ENCODE measurements at regions not wholly inside any gene's neighbourhood (a gene's known extent, or its start where the extent isn't known, plus 50 kb on each side); places are given as distances from the start of the nearest gene placed in this dataset.

DNA sequence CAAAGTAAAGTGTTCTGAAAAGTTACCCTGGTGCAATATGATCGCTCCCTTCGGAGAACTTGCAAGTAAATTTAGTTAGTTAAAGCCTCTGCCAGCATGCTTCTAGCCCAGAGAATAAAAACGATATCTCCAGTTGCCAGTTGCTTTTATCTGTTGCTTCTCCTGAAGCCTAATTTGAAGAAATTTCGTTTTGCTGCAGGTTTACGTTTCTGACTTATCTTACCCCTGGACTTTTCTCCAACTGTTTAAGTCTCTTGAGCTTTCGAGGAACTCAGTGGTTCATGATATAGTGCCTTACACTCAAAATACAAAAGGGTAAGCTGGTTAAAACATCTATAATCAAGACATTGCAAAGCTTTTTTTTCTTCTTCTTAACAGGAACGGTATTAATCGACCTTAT is 131.1 kb downstream of the FAM161A start:
- Histone ChIP-seq H2AFZ (ENCODE audit: low read length) (no peak overlapping the region), H3K9me2 (ENCODE audit: insufficient read depth, low read length) (no peaks in the 10 kb centered on the region), H4K20me1 (ENCODE audit: insufficient read depth, low read length) (no peaks in the 10 kb centered on the region), H3K79me2 (ENCODE audit: insufficient read depth, low read depth, low read length) (no peaks in the 10 kb centered on the region), H3K4me1 (ENCODE audit: insufficient read depth, low read length, poor library complexity, severe bottlenecking) (no peaks in the 10 kb centered on the region), H3K9me3 (ENCODE audit: low read length) (peaks cover 6% of the 10 kb centered on the region; the same call in 1 of the 2 replicates), H3K4me2 (ENCODE audit: low read length) (no peak overlapping the region), H3K36me3 (ENCODE audit: insufficient read depth, low read length) (no peaks in the 10 kb centered on the region), H3K4me3 (ENCODE audit: low read depth, low read length, poor library complexity, severe bottlenecking) (no peak overlapping the region), H3K27ac (ENCODE audit: low read depth, low read length, poor library complexity, severe bottlenecking) (no peak overlapping the region)
- intact Hi-C loops (cut with micrococcal nuclease; ENCODE audit: unreplicated experiment) = no loop called here
- TF ChIP-seq, protein P1, sequence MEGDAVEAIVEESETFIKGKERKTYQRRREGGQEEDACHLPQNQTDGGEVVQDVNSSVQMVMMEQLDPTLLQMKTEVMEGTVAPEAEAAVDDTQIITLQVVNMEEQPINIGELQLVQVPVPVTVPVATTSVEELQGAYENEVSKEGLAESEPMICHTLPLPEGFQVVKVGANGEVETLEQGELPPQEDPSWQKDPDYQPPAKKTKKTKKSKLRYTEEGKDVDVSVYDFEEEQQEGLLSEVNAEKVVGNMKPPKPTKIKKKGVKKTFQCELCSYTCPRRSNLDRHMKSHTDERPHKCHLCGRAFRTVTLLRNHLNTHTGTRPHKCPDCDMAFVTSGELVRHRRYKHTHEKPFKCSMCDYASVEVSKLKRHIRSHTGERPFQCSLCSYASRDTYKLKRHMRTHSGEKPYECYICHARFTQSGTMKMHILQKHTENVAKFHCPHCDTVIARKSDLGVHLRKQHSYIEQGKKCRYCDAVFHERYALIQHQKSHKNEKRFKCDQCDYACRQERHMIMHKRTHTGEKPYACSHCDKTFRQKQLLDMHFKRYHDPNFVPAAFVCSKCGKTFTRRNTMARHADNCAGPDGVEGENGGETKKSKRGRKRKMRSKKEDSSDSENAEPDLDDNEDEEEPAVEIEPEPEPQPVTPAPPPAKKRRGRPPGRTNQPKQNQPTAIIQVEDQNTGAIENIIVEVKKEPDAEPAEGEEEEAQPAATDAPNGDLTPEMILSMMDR (conservative IDR thresholded peaks at IDR 0.05; ENCODE audit: low read length) = no peak
- TF ChIP-seq EZH2phosphoT487 (IDR thresholded peaks at IDR 0.05; ENCODE audit: borderline replicate concordance, low read depth, low read length) = no peak
- CTCF ChIA-PET (ENCODE audit: unreplicated experiment) = no interaction called here
- BruUV-seq (replicated peaks) = no TSS peak
- POLR2A ChIA-PET = interaction anchor here (0.5 to 0.8 kb wide), 2 partner anchors 13 to 492 kb away, joined by 3 to 4 read pairs; no protein-coding TSS in a partner anchor
- DNase-seq (ENCODE audit: low spot score) = no peak

DNA sequence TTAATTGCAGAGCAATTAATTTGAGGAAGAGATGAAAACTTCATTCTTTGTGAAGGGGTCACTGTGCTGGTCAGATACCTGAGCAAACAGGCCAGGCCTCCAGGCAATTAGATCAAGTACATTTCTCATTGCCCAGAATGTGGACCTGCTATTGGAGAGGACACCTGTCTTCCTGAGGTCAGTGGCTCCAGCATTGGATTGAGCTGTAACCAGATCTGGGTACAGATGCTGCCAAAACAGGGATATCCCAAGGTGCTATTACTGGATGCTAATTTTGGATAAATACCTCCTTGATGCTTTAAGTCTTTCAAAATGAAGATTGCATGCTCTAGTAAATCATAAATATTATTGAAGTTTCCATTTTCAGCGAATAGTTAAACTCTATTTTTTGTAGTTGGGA is 131.5 kb downstream of the FAM161A start:
- TF ChIP-seq, protein P1 (conservative IDR thresholded peaks at IDR 0.05; ENCODE audit: low read length) = no peak
- TF ChIP-seq EZH2phosphoT487 (IDR thresholded peaks at IDR 0.05; ENCODE audit: borderline replicate concordance, low read depth, low read length) = no peak
- Histone ChIP-seq H3K27ac (ENCODE audit: low read depth, low read length, poor library complexity, severe bottlenecking) (no peak overlapping the region), H3K9me2 (ENCODE audit: insufficient read depth, low read length) (no peaks in the 10 kb centered on the region), H3K4me2 (ENCODE audit: low read length) (no peak overlapping the region), H3K36me3 (ENCODE audit: insufficient read depth, low read length) (no peaks in the 10 kb centered on the region), H3K9me3 (ENCODE audit: low read length) (peaks cover 6% of the 10 kb centered on the region; the same call in 1 of the 2 replicates), H3K4me1 (ENCODE audit: insufficient read depth, low read length, poor library complexity, severe bottlenecking) (no peaks in the 10 kb centered on the region), H3K79me2 (ENCODE audit: insufficient read depth, low read depth, low read length) (no peaks in the 10 kb centered on the region), H3K4me3 (ENCODE audit: low read depth, low read length, poor library complexity, severe bottlenecking) (no peak overlapping the region), H4K20me1 (ENCODE audit: insufficient read depth, low read length) (no peaks in the 10 kb centered on the region), H2AFZ (ENCODE audit: low read length) (no peak overlapping the region)
- ChIA-PET POLR2A (interaction anchor here (0.5 to 0.8 kb wide), 3 partner anchors 13 to 1170 kb away, joined by 3 to 4 read pairs (median 3); no protein-coding TSS in a partner anchor), CTCF (ENCODE audit: unreplicated experiment) (no interaction called here)
- DNase-seq (ENCODE audit: low spot score) = no peak
- BruUV-seq (replicated peaks) = no TSS peak
- intact Hi-C loops (cut with micrococcal nuclease; ENCODE audit: unreplicated experiment) = no loop called here

DNA sequence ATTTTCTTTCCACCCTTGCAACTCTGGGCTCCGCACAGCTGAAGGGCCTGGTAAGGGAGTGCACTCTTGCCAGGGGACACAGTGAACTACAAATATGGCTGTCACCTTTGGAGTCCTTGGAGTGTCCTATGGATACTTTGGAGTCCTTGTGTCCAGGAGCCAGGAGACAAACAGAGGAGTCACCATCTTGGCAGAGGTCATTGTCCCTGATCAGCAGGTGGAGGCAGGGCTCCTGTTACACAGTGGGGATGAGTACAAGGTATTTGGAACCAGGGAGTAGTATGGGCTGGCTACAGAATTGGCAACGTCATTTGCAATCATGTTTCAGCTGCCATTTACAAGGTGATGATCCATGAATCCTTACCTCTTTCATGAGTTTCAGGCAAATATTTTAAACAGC is 132.5 kb downstream of the FAM161A start:
- Histone ChIP-seq H3K9me2 (ENCODE audit: insufficient read depth, low read length) (no peaks in the 10 kb centered on the region), H3K4me2 (ENCODE audit: low read length) (no peak overlapping the region), H3K27ac (ENCODE audit: low read depth, low read length, poor library complexity, severe bottlenecking) (no peak overlapping the region), H4K20me1 (ENCODE audit: insufficient read depth, low read length) (no peaks in the 10 kb centered on the region), H3K4me1 (ENCODE audit: insufficient read depth, low read length, poor library complexity, severe bottlenecking) (no peaks in the 10 kb centered on the region), H3K4me3 (ENCODE audit: low read depth, low read length, poor library complexity, severe bottlenecking) (no peak overlapping the region), H3K36me3 (ENCODE audit: insufficient read depth, low read length) (no peaks in the 10 kb centered on the region), H3K9me3 (ENCODE audit: low read length) (no peaks in the 10 kb centered on the region), H3K79me2 (ENCODE audit: insufficient read depth, low read depth, low read length) (no peaks in the 10 kb centered on the region), H2AFZ (ENCODE audit: low read length) (no peak overlapping the region)
- ChIA-PET CTCF (ENCODE audit: unreplicated experiment) (no interaction called here), POLR2A (no interaction called here)
- no TSS peak for BruUV-seq (replicated peaks)
- TF ChIP-seq, protein P1 (conservative IDR thresholded peaks at IDR 0.05; ENCODE audit: low read length) = no peak
- no peak for TF ChIP-seq EZH2phosphoT487 (IDR thresholded peaks at IDR 0.05; ENCODE audit: borderline replicate concordance, low read depth, low read length)
- no peak for DNase-seq (ENCODE audit: low spot score)
- intact Hi-C loops (cut with micrococcal nuclease; ENCODE audit: unreplicated experiment) = no loop called here
